ENCODE measurements at regions not wholly inside any gene's neighbourhood (a gene's known extent, or its start where the extent isn't known, plus 50 kb on each side); places are given as distances from the start of the nearest gene placed in this dataset.
A peak's percentile ranks its signal among the peaks of the same experiment; 100 is the strongest.

DNA sequence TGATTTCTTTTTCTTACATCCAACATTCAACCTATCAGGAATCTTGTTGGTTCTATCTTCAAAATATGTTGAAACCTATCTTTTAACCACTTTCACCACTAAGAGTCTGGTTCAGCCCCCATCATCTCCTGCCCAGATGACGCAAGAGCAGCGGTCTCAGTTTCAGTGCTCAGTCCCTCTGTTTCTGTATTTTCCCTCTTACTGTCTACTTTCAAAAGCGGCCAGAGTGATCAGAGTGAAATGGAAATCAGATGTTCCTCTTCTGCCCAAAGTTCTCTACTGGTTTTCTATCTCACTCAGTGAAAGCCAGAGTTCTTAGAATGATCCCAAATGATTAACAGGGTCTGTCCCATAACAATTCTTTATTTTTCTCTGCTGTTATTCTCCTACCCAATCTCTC lies 147.9 kb upstream of the PDE7B start:
- Histone ChIP-seq H3K36me3 (no peaks in the 10 kb centered on the region), H3K4me1 (no peaks in the 10 kb centered on the region), H3K4me3 (no peak overlapping the region), H3K27ac (no peak overlapping the region), H3K27me3 (no peaks in the 10 kb centered on the region), H3K9me3 (no peaks in the 10 kb centered on the region)
- TF ChIP-seq POLR2A (IDR thresholded peaks at IDR 0.05) (no peak), EP300 (IDR thresholded peaks at IDR 0.05) (no peak), CTCF (IDR thresholded peaks at IDR 0.05) (no peak), POLR2AphosphoS5 (IDR thresholded peaks at IDR 0.05) (no peak)
- intact Hi-C loops (cut with DNase I; ENCODE audit: low total_unique reads): no loop called here
- WGBS, 5 donors: 67 to 93% (median 83%) methylated on average over 3 of the region's 3 CpGs
- no peak for DNase-seq

GRCh38 chr6:135707426-135707825 lies 144.1 kb upstream of the PDE7B start:
- H3K36me3 ChIP-seq: no peaks in the 10 kb centered on the region
- H3K9me3 ChIP-seq: no peaks in the 10 kb centered on the region
- H3K27ac ChIP-seq: no peak overlapping the region
- no peak overlapping the region for H3K4me3 ChIP-seq
- TF ChIP-seq POLR2AphosphoS5 (IDR thresholded peaks at IDR 0.05) (no peak), CTCF (IDR thresholded peaks at IDR 0.05) (no peak), EP300 (IDR thresholded peaks at IDR 0.05) (no peak), POLR2A (IDR thresholded peaks at IDR 0.05) (no peak)
- no peaks in the 10 kb centered on the region for H3K4me1 ChIP-seq
- WGBS, 5 donors: 91 to 98% (median 94%) methylated on average over 1 of the region's 1 CpG
- intact Hi-C loops (cut with DNase I; ENCODE audit: low total_unique reads): no loop called here
- no peaks in the 10 kb centered on the region for H3K27me3 ChIP-seq
- DNase-seq: peak in 1 of 2 donors; percentile 36

- intact Hi-C loops (cut with DNase I; ENCODE audit: low total_unique reads): no loop called here
- Histone ChIP-seq H3K27ac (no peak overlapping the region), H3K4me3 (no peak overlapping the region), H3K27me3 (no peaks in the 10 kb centered on the region), H3K36me3 (no peaks in the 10 kb centered on the region), H3K9me3 (no peaks in the 10 kb centered on the region), H3K4me1 (no peaks in the 10 kb centered on the region)
- peak in 1 of 2 donors; percentile 10 for DNase-seq
- TF ChIP-seq POLR2A (IDR thresholded peaks at IDR 0.05) (no peak), CTCF (IDR thresholded peaks at IDR 0.05) (no peak), EP300 (IDR thresholded peaks at IDR 0.05) (no peak), POLR2AphosphoS5 (IDR thresholded peaks at IDR 0.05) (no peak)
- 68 to 79% (median 76%) methylated on average over 5 of the region's 5 CpGs for WGBS, 5 donors
These were observed 141.5 kb upstream of the PDE7B start for GRCh38 chr6:135710042-135710441.

DNA sequence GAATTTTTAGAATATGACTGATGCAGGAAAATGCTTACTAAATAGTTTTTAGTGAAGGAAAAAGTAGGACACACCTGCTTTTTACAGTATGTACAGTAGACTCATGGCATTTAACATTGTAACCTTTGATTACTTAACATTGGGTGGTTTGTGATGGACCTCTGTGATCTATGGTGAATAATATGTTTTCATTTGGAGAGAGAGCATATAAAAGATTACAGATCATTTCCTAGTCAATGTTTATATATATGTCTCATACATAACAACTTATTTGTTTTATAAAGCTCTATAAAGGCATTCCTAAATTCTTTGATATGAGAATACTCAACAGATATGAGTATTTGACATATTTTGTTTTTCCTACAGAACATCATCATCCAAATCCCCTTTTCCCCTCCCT lies 129.3 kb upstream of the PDE7B start:
- H3K27me3 ChIP-seq: no peaks in the 10 kb centered on the region
- H3K4me1 ChIP-seq: peaks cover 0 to 12% (median 0%) of the 10 kb centered on the region in 4 donors
- intact Hi-C loops (cut with DNase I; ENCODE audit: low total_unique reads): no loop called here
- no peak for TF ChIP-seq POLR2AphosphoS5 (IDR thresholded peaks at IDR 0.05)
- no peak for TF ChIP-seq EP300 (IDR thresholded peaks at IDR 0.05)
- TF ChIP-seq CTCF (IDR thresholded peaks at IDR 0.05): no peak
- TF ChIP-seq POLR2A (IDR thresholded peaks at IDR 0.05): no peak
- peak overlapping the region in 2 of 5 donors; percentile 40 to 62 for H3K27ac ChIP-seq
- H3K36me3 ChIP-seq: no peaks in the 10 kb centered on the region
- H3K9me3 ChIP-seq: peaks cover 6 to 26% (median 11%) of the 10 kb centered on the region in 4 donors
- no peak overlapping the region for H3K4me3 ChIP-seq
- no peak for DNase-seq
